ENCODE measurements at regions not wholly inside any gene's neighbourhood (a gene's known extent, or its start where the extent isn't known, plus 50 kb on each side); places are given as distances from the start of the nearest gene placed in this dataset.

DNA sequence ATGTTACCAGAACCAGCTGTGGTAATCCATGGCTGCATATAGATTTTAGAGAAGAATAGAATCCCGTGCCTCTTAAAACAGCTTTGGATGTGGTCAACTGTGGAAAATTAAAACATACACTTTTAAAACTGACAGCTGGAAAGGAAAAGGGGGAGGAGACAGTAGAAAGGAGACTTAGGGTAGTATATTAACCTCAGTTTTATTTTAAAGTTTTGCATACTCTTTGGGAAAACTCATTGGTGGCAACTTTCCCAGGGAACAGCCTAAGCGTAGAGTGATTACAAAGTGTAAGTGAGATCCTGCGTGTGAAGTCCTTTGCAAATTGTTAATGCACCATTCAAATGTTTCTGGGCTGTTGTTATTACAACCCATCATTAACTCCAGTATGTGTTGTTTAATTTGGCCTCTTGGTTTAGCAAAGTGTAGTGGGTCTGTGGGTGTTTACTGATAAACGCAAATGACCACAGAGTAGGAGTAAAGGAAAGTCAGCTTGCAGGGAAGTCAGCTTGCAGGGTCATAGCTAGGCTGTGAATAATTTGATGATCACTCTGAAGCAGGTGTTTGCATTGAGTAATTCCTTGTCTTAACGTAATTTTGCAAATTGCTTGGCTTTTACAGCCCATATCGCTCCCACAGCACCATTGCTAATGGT, 88.0 kb upstream of the DBX1 start:
- Mint-ChIP-seq H3K27ac (no peak overlapping the region), H3K36me3 (no peaks in the 10 kb centered on the region), H3K4me1 (no peaks in the 10 kb centered on the region), H3K27me3 (peaks cover 7 to 23% of the 10 kb centered on the region in 2 donors), H3K4me3 (no peak overlapping the region), H3K9me3 (no peaks in the 10 kb centered on the region)
- ChIA-PET CTCF (no interaction called here), POLR2A (no interaction called here)
- Histone ChIP-seq H3K4me1 (ENCODE audit: insufficient read depth, low read length) (no peaks in the 10 kb centered on the region), H3K9me3 (ENCODE audit: low read length) (no peaks in the 10 kb centered on the region), H3K4me3 (ENCODE audit: low read length) (no peak overlapping the region), H3K36me3 (ENCODE audit: insufficient read depth, low read length) (no peaks in the 10 kb centered on the region), H3K27me3 (ENCODE audit: insufficient read depth, low read length, poor library complexity, severe bottlenecking) (no peaks in the 10 kb centered on the region), H3K27ac (ENCODE audit: low read depth, low read length) (no peak overlapping the region)
- DNase-seq = no peak

- ChIA-PET POLR2A (no interaction called here), CTCF (no interaction called here)
- no peak overlapping the region for H3K27ac Mint-ChIP-seq
- H3K27me3 ChIP-seq (ENCODE audit: insufficient read depth, low read length, poor library complexity, severe bottlenecking) = no peaks in the 10 kb centered on the region
- DNase-seq = no peak
- no peaks in the 10 kb centered on the region for H3K4me1 Mint-ChIP-seq
- H3K9me3 Mint-ChIP-seq = peaks cover 0 to 4% (median 0%) of the 10 kb centered on the region in 5 donors
- no peak overlapping the region for H3K4me3 Mint-ChIP-seq
- no peaks in the 10 kb centered on the region for H3K4me1 ChIP-seq (ENCODE audit: insufficient read depth, low read length)
- no peaks in the 10 kb centered on the region for H3K36me3 Mint-ChIP-seq
- no peak overlapping the region for H3K27ac ChIP-seq (ENCODE audit: low read depth, low read length)
- H3K9me3 ChIP-seq (ENCODE audit: low read length) = no peaks in the 10 kb centered on the region
- no peaks in the 10 kb centered on the region for H3K36me3 ChIP-seq (ENCODE audit: insufficient read depth, low read length)
- H3K4me3 ChIP-seq (ENCODE audit: low read length) = no peak overlapping the region
- peaks cover 9 to 28% of the 10 kb centered on the region in 2 donors for H3K27me3 Mint-ChIP-seq
These were observed 87.3 kb upstream of the DBX1 start for GRCh38 chr11:20247591-20248007.

DNA sequence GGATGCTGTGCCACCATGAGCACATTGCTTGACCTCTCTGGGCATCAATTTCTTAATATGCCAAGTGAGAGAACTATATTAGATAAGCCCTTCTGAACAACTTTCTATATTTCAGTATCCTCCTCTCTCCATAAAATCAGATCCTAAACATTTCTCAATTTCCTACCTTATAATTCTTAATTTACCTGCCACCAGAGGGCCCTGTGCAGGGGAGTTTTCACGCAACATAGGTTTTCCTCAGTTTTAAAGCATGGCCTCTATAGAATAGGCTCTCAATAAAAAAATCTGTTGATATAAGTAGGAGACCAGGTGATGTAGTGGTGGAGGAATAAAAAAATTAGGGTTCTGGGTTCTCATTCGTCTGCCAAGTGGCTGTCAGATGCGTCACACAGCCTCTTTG, 83.7 kb upstream of the DBX1 start:
- H3K27ac Mint-ChIP-seq = no peak overlapping the region
- ChIA-PET POLR2A (no interaction called here), CTCF (no interaction called here)
- no peak for DNase-seq
- no peaks in the 10 kb centered on the region for H3K4me1 Mint-ChIP-seq
- Histone ChIP-seq H3K27ac (ENCODE audit: low read depth, low read length) (no peak overlapping the region), H3K36me3 (ENCODE audit: insufficient read depth, low read length) (no peaks in the 10 kb centered on the region), H3K9me3 (ENCODE audit: low read length) (no peaks in the 10 kb centered on the region), H3K27me3 (ENCODE audit: insufficient read depth, low read length, poor library complexity, severe bottlenecking) (no peaks in the 10 kb centered on the region), H3K4me1 (ENCODE audit: insufficient read depth, low read length) (no peaks in the 10 kb centered on the region), H3K4me3 (ENCODE audit: low read length) (no peak overlapping the region)
- peaks cover 9 to 25% of the 10 kb centered on the region in 2 donors for H3K27me3 Mint-ChIP-seq
- H3K9me3 Mint-ChIP-seq = peaks cover 4 to 9% (median 8%) of the 10 kb centered on the region in 5 donors
- H3K36me3 Mint-ChIP-seq = no peaks in the 10 kb centered on the region
- no peak overlapping the region for H3K4me3 Mint-ChIP-seq

DNA sequence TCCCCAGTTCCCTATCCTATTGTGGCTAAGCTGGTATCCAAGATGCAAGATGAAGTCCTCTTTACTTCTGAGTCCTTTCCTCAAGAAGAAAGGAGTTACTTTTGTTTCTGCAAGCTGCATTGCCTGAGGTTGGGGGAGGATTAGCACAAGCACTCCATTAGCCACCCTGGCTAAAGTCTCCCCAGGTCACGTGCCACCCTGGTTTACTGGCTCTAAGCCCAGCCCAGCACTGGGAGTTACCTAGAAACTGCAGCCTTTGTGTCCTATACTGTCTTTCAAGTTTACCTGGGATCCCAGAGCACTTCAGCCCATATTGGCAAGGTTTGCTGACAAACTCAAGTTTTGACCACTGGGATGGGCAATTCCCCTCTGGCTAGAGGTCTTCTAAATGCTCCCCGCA, 78.4 kb upstream of the DBX1 start:
- Mint-ChIP-seq H3K4me1 (no peaks in the 10 kb centered on the region), H3K27ac (no peak overlapping the region), H3K36me3 (no peaks in the 10 kb centered on the region), H3K9me3 (peaks cover 14 to 23% (median 18%) of the 10 kb centered on the region in 5 donors), H3K27me3 (peaks cover 8 to 16% of the 10 kb centered on the region in 2 donors), H3K4me3 (no peak overlapping the region)
- H3K27me3 ChIP-seq (ENCODE audit: insufficient read depth, low read length, poor library complexity, severe bottlenecking) = no peaks in the 10 kb centered on the region
- no peaks in the 10 kb centered on the region for H3K36me3 ChIP-seq (ENCODE audit: insufficient read depth, low read length)
- no peak for DNase-seq
- H3K4me1 ChIP-seq (ENCODE audit: insufficient read depth, low read length) = no peaks in the 10 kb centered on the region
- POLR2A ChIA-PET = no interaction called here
- no peak overlapping the region for H3K27ac ChIP-seq (ENCODE audit: low read depth, low read length)
- H3K4me3 ChIP-seq (ENCODE audit: low read length) = no peak overlapping the region
- no peaks in the 10 kb centered on the region for H3K9me3 ChIP-seq (ENCODE audit: low read length)
- CTCF ChIA-PET = no interaction called here

DNA sequence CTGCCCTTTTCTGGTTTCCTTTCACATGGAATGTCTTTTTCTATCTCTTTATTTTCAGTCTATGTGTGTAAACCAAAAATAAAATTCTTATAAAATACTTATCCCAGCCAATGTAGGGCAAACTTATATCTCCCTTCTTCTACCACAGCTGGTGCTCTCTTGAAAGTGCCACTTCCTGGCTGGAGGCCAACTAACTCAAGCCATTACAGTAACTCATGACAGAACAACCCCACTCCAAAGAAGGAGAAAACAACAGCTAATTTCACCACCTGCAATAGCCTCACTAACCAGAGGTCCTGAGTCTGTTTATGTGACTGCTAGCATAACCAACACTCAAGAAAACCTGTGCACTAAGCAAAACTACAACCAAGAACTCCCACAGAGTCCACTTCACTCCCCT, 74.9 kb upstream of the DBX1 start:
- H3K36me3 ChIP-seq (ENCODE audit: insufficient read depth, low read length) = no peaks in the 10 kb centered on the region
- Mint-ChIP-seq H3K4me1 (no peaks in the 10 kb centered on the region), H3K27me3 (peaks cover 2 to 9% of the 10 kb centered on the region in 2 donors), H3K9me3 (peaks cover 7 to 24% (median 23%) of the 10 kb centered on the region in 5 donors), H3K4me3 (no peak overlapping the region), H3K27ac (peak overlapping the region in 1 of 8 donors; percentile 57), H3K36me3 (no peaks in the 10 kb centered on the region)
- CTCF ChIA-PET = no interaction called here
- POLR2A ChIA-PET = no interaction called here
- no peak for DNase-seq
- peaks cover 4% of the 10 kb centered on the region for H3K9me3 ChIP-seq (ENCODE audit: low read length)
- no peak overlapping the region for H3K27ac ChIP-seq (ENCODE audit: low read depth, low read length)
- H3K27me3 ChIP-seq (ENCODE audit: insufficient read depth, low read length, poor library complexity, severe bottlenecking) = no peaks in the 10 kb centered on the region
- H3K4me3 ChIP-seq (ENCODE audit: low read length) = no peak overlapping the region
- no peaks in the 10 kb centered on the region for H3K4me1 ChIP-seq (ENCODE audit: insufficient read depth, low read length)

GRCh38 chr11:20227631-20228030, 67.4 kb upstream of the DBX1 start:
- no peak for DNase-seq
- no peak overlapping the region for H3K27ac ChIP-seq (ENCODE audit: low read depth, low read length)
- Mint-ChIP-seq H3K9me3 (peaks cover 12 to 24% (median 19%) of the 10 kb centered on the region in 5 donors), H3K36me3 (no peaks in the 10 kb centered on the region), H3K4me1 (no peaks in the 10 kb centered on the region), H3K27me3 (peaks cover 2 to 9% of the 10 kb centered on the region in 2 donors), H3K27ac (no peak overlapping the region), H3K4me3 (no peak overlapping the region)
- no peaks in the 10 kb centered on the region for H3K4me1 ChIP-seq (ENCODE audit: insufficient read depth, low read length)
- CTCF ChIA-PET = no interaction called here
- H3K9me3 ChIP-seq (ENCODE audit: low read length) = peaks cover 4% of the 10 kb centered on the region
- H3K4me3 ChIP-seq (ENCODE audit: low read length) = no peak overlapping the region
- no peaks in the 10 kb centered on the region for H3K36me3 ChIP-seq (ENCODE audit: insufficient read depth, low read length)
- POLR2A ChIA-PET = no interaction called here
- no peaks in the 10 kb centered on the region for H3K27me3 ChIP-seq (ENCODE audit: insufficient read depth, low read length, poor library complexity, severe bottlenecking)

GRCh38 chr11:20226933-20227332, 66.7 kb upstream of the DBX1 start:
- Histone ChIP-seq H3K36me3 (ENCODE audit: insufficient read depth, low read length) (no peaks in the 10 kb centered on the region), H3K27ac (ENCODE audit: low read depth, low read length) (no peak overlapping the region), H3K9me3 (ENCODE audit: low read length) (peaks cover 4% of the 10 kb centered on the region), H3K4me1 (ENCODE audit: insufficient read depth, low read length) (no peaks in the 10 kb centered on the region), H3K4me3 (ENCODE audit: low read length) (no peak overlapping the region), H3K27me3 (ENCODE audit: insufficient read depth, low read length, poor library complexity, severe bottlenecking) (no peaks in the 10 kb centered on the region)
- Mint-ChIP-seq H3K36me3 (no peaks in the 10 kb centered on the region), H3K27ac (no peak overlapping the region), H3K27me3 (peaks cover 2 to 9% of the 10 kb centered on the region in 2 donors), H3K4me1 (no peaks in the 10 kb centered on the region), H3K4me3 (no peak overlapping the region), H3K9me3 (peaks cover 12 to 24% (median 19%) of the 10 kb centered on the region in 5 donors)
- ChIA-PET CTCF (no interaction called here), POLR2A (no interaction called here)
- no peak for DNase-seq

- no peak for DNase-seq
- Histone ChIP-seq H3K9me3 (ENCODE audit: low read length) (no peaks in the 10 kb centered on the region), H3K36me3 (ENCODE audit: insufficient read depth, low read length) (no peaks in the 10 kb centered on the region), H3K4me3 (ENCODE audit: low read length) (no peak overlapping the region), H3K4me1 (ENCODE audit: insufficient read depth, low read length) (no peaks in the 10 kb centered on the region), H3K27me3 (ENCODE audit: insufficient read depth, low read length, poor library complexity, severe bottlenecking) (no peaks in the 10 kb centered on the region), H3K27ac (ENCODE audit: low read depth, low read length) (no peak overlapping the region)
- Mint-ChIP-seq H3K9me3 (no peaks in the 10 kb centered on the region), H3K27me3 (peaks cover 4 to 9% of the 10 kb centered on the region in 2 donors), H3K4me1 (no peaks in the 10 kb centered on the region), H3K36me3 (no peaks in the 10 kb centered on the region), H3K4me3 (no peak overlapping the region), H3K27ac (no peak overlapping the region)
- ChIA-PET CTCF (no interaction called here), POLR2A (no interaction called here)
These were observed 61.3 kb upstream of the DBX1 start for GRCh38 chr11:20221566-20221965.

DNA sequence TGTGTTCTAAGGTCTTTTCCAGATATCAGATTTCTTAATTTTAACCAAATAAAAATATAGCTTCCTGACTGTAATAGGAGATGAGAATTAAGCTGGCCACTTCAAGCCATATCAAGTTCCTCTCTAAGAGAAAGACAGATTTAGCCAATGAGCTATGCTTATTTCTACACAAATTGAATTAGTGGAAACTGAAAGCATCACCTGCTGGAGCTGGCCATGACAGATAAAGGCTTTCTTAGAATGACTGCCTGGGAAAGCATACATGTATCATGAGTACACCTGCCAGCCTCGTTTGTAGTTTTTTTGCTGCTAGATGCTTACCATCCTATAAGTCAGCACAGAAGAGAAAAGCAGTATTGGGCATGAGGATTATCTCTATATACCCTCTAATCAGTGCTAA, 53.5 kb upstream of the DBX1 start:
- H3K4me1 Mint-ChIP-seq = no peaks in the 10 kb centered on the region
- Histone ChIP-seq H3K4me1 (ENCODE audit: insufficient read depth, low read length) (no peaks in the 10 kb centered on the region), H3K4me3 (ENCODE audit: low read length) (no peak overlapping the region), H3K27ac (ENCODE audit: low read depth, low read length) (no peak overlapping the region), H3K9me3 (ENCODE audit: low read length) (no peaks in the 10 kb centered on the region), H3K36me3 (ENCODE audit: insufficient read depth, low read length) (no peaks in the 10 kb centered on the region), H3K27me3 (ENCODE audit: insufficient read depth, low read length, poor library complexity, severe bottlenecking) (peaks cover 4% of the 10 kb centered on the region)
- CTCF ChIA-PET = no interaction called here
- H3K9me3 Mint-ChIP-seq = peaks cover 0 to 4% (median 0%) of the 10 kb centered on the region in 5 donors
- no peak overlapping the region for H3K27ac Mint-ChIP-seq
- no peaks in the 10 kb centered on the region for H3K36me3 Mint-ChIP-seq
- no peak overlapping the region for H3K4me3 Mint-ChIP-seq
- DNase-seq = no peak
- POLR2A ChIA-PET = no interaction called here
- H3K27me3 Mint-ChIP-seq = peaks cover 12 to 24% of the 10 kb centered on the region in 2 donors
